GM21390 (cell line): ENCODE measurements at regions not wholly inside any gene's neighbourhood (a gene's known extent, or its start where the extent isn't known, plus 50 kb on each side); places are given as distances from the start of the nearest gene placed in this dataset.

Experiments used
- ATAC-seq: cut with Tn5 transposase; IDR thresholded peaks from one replicate; pipeline ENCODE4 v1.9.1; 2021; ENCODE audit not compliant: unreplicated experiment

- no peak for ATAC-seq
These were observed 426.2 kb upstream of the EEF2KMT start for GRCh38 chr16:5523829-5524228.

- no peak for ATAC-seq
These were observed 418.5 kb upstream of the EEF2KMT start for GRCh38 chr16:5516115-5516514.

- no peak for ATAC-seq
These were observed 414.4 kb upstream of the EEF2KMT start for GRCh38 chr16:5512014-5512413.

- ATAC-seq: no peak
These were observed 413.3 kb upstream of the EEF2KMT start for GRCh38 chr16:5510819-5511370.

- no peak for ATAC-seq
These were observed 412.2 kb upstream of the EEF2KMT start for GRCh38 chr16:5509794-5510193.

- ATAC-seq: no peak
These were observed 411.7 kb upstream of the EEF2KMT start for GRCh38 chr16:5509336-5509735.

GRCh38 chr16:5508371-5508770 is 410.8 kb upstream of the EEF2KMT start:
- ATAC-seq: no peak

- ATAC-seq: no peak
These were observed 408.4 kb upstream of the EEF2KMT start for GRCh38 chr16:5506021-5506420.

GRCh38 chr16:5505091-5505887 is 407.7 kb upstream of the EEF2KMT start:
- no peak for ATAC-seq

- no peak for ATAC-seq
These were observed 406.6 kb upstream of the EEF2KMT start for GRCh38 chr16:5504064-5504781.

GRCh38 chr16:5502944-5503343 is 405.3 kb upstream of the EEF2KMT start:
- no peak for ATAC-seq

- no peak for ATAC-seq
These were observed 404.9 kb upstream of the EEF2KMT start for GRCh38 chr16:5502467-5502869.

GRCh38 chr16:5500526-5500925 is 402.9 kb upstream of the EEF2KMT start:
- ATAC-seq: no peak

GRCh38 chr16:5498562-5498961 is 401.0 kb upstream of the EEF2KMT start:
- ATAC-seq: no peak

GRCh38 chr16:5496013-5496412 is 398.4 kb upstream of the EEF2KMT start:
- no peak for ATAC-seq

GRCh38 chr16:5490499-5490898 is 392.9 kb upstream of the EEF2KMT start:
- ATAC-seq: no peak

- no peak for ATAC-seq
These were observed 391.0 kb upstream of the EEF2KMT start for GRCh38 chr16:5488581-5488980.

- no peak for ATAC-seq
These were observed 390.1 kb upstream of the EEF2KMT start for GRCh38 chr16:5487728-5488127.

- no peak for ATAC-seq
These were observed 384.7 kb upstream of the EEF2KMT start for GRCh38 chr16:5482256-5482655.

- ATAC-seq: no peak
These were observed 383.0 kb upstream of the EEF2KMT start for GRCh38 chr16:5480431-5481195.

GRCh38 chr16:5479926-5480325 is 382.3 kb upstream of the EEF2KMT start:
- ATAC-seq: no peak
